Choroid plexus epithelial cell (primary cell): ENCODE measurements at regions not wholly inside any gene's neighbourhood (a gene's known extent, or its start where the extent isn't known, plus 50 kb on each side); places are given as distances from the start of the nearest gene placed in this dataset.
A peak's percentile ranks its signal among the peaks of the same experiment; 100 is the strongest.
"Not testable (repeated sequence)": the region's sequence is repeated elsewhere in the genome, so short reads cannot be mapped to it uniquely, and the experiment has no call there.

Source experiments
- DNase-seq: peaks from one replicate; pipeline ENCODE4 v3.0.0-alpha.2; 2010; ENCODE audit warnings: low read depth
- H3K4me3 ChIP-seq: 2 replicates; pipeline ENCODE4 v1.5.1; 2011; ENCODE audit warnings: low read depth, mild to moderate bottlenecking, control low read depth, low read length, moderate library complexity
- CTCF ChIP-seq: conservative IDR thresholded peaks from 2 replicates; pipeline ENCODE4 v1.5.1; 2011; ENCODE audit warnings: low read depth, mild to moderate bottlenecking, control low read depth, inconsistent platforms, low read length, moderate library complexity

DNA sequence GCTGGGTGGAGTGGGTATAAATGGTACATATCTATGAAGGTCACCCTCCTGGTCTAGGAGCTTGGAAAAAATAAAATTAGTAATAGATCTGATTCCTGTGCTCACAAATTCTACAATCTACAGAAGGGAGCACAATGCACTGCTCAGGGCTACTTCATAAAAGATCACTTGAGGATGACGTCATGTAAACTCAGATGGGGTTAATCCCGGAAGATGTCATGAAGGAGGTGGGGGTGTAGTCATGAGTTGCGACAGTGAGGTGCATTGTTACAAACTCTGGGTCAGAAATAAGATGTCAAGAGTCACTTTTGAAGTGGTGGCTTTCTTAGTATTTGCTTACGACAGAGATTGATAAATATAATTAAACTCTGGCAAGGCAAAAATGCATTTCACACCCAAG is 68.2 kb downstream of the LHX9 start:
- no peak for TF ChIP-seq CTCF
- no peak overlapping the region for H3K4me3 ChIP-seq
- DNase-seq, result no peak

- no peak for DNase-seq
- no peak for TF ChIP-seq CTCF
- no peak overlapping the region for H3K4me3 ChIP-seq
Observed at GRCh38 chr1:197986817-197987216, 69.6 kb downstream of the LHX9 start.

GRCh38 chr1:197987294-197987693 is 70.1 kb downstream of the LHX9 start:
- no peak overlapping the region for H3K4me3 ChIP-seq
- no peak for TF ChIP-seq CTCF
- no peak for DNase-seq

DNA sequence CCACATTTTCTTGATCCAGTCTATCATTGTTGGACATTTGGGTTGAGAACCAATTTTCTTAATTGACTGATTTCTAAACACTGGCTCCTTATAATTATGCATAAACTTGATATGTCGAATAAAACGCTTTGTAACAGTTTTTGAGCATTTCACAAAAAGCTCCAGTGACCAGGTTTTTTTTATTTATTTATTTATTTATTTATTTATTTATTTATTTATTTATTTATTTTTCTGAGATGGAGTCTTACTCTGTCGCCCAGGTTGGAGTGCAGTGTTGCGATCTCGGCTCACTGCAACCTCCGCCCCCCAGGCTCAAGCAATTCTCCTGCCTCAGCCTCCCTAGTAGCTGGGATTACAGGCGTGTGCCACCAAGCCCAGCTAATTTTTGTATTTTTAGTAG is 71.4 kb downstream of the LHX9 start:
- not testable (repeated sequence) for H3K4me3 ChIP-seq, DNase-seq

GRCh38 chr1:197989058-197989457 is 71.9 kb downstream of the LHX9 start:
- DNase-seq, result no peak
- no peak overlapping the region for H3K4me3 ChIP-seq
- no peak for TF ChIP-seq CTCF

DNA sequence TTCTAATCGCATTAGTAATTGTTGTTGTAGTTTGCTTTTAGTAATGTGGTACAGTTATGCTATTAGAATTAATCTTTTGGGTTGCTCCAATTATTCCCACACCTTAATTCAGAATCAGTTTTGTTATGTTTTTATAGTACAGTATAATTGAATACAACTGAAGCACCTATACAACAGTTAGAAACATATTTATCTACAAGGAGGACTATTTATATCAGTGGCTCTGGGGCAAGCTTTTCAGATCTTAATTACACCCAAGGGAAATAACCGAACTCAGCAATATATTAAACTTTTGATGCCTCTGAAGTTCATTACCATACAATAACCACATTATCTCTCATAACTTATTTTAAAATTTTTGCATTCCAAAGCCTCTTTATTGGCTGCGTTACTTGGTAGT is 74.4 kb downstream of the LHX9 start:
- no peak overlapping the region for H3K4me3 ChIP-seq
- TF ChIP-seq CTCF, result no peak
- DNase-seq, result no peak

DNA sequence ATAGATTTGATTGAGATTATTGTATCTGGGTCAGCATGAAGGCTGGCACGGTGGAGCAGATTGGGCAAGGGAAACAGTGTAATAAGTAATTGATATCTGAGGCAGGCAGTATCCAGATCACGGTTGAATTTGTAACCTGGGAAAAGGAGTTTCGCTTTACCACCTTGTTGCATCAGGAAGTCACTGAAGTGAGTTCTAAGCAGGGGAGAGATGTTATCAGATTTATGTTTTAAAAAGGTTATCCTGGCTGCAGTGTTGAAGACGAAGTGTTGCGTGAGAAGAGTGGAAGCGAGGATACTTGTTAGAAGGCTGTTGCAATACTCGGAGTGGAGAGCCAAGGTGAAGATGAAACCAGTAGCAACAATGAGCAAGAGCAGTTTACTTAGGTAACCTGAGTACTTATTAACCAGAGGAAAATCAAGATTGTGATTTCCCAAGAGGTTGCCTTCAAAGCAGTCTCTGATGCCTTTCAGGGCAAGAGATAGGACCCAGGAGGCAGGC is 77.8 kb downstream of the LHX9 start:
- H3K4me3 ChIP-seq, result no peak overlapping the region
- no peak for TF ChIP-seq CTCF
- peak; percentile 1 for DNase-seq
